HFF-Myc (cell line): ENCODE measurements at regions not wholly inside any gene's neighbourhood (a gene's known extent, or its start where the extent isn't known, plus 50 kb on each side); places are given as distances from the start of the nearest gene placed in this dataset.

Experiments
- DNase-seq: peaks from one replicate; pipeline ENCODE4 v3.0.0-alpha.2; 2011; ENCODE audit warnings: low read depth; ENCODE audit errors: extremely low read depth
- H3K4me3 ChIP-seq: replicated peaks from 2 replicates; pipeline ENCODE4 v1.5.1; 2011; ENCODE audit warnings: low read depth, mild to moderate bottlenecking, control low read depth, low read length
- TF ChIP-seq, protein P1 (sequence below): IDR thresholded peaks from 2 replicates; pipeline ENCODE4 v1.5.1; 2012; ENCODE audit warnings: mild to moderate bottlenecking, low read depth, low read length, control low read depth; ENCODE audit errors: missing control alignments

- no peak for DNase-seq
- H3K4me3 ChIP-seq: no peak overlapping the region
- TF ChIP-seq, protein P1, sequence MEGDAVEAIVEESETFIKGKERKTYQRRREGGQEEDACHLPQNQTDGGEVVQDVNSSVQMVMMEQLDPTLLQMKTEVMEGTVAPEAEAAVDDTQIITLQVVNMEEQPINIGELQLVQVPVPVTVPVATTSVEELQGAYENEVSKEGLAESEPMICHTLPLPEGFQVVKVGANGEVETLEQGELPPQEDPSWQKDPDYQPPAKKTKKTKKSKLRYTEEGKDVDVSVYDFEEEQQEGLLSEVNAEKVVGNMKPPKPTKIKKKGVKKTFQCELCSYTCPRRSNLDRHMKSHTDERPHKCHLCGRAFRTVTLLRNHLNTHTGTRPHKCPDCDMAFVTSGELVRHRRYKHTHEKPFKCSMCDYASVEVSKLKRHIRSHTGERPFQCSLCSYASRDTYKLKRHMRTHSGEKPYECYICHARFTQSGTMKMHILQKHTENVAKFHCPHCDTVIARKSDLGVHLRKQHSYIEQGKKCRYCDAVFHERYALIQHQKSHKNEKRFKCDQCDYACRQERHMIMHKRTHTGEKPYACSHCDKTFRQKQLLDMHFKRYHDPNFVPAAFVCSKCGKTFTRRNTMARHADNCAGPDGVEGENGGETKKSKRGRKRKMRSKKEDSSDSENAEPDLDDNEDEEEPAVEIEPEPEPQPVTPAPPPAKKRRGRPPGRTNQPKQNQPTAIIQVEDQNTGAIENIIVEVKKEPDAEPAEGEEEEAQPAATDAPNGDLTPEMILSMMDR: no peak
Observed at GRCh38 chr3:135629701-135630408, 335.7 kb upstream of the PPP2R3A start.

DNA sequence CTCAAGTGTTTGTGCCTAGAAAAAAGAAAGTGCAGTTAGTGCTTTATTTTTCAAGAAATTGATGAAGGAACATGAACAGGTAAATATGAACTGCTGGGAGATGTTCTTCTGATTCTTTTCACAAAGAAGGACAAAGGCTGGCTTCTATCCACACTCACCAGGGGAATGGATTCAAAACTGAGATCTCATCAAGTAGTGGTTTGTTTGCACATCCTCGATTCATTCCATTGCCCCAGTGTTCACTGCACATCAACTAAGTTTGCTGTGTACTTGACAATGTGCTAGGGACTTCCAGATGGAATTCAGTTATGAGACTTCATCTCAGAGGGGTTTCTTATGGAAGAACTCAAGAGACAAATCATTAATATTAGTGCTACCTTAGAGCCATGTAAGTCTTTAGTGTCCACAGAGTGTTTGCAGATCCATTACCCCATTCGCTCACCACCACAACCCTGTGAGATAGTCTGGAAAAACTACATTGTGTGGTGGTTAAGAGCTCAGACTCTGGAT, 332.9 kb upstream of the PPP2R3A start:
- no peak overlapping the region for H3K4me3 ChIP-seq
- no peak for DNase-seq
- TF ChIP-seq, protein P1: no peak

DNA sequence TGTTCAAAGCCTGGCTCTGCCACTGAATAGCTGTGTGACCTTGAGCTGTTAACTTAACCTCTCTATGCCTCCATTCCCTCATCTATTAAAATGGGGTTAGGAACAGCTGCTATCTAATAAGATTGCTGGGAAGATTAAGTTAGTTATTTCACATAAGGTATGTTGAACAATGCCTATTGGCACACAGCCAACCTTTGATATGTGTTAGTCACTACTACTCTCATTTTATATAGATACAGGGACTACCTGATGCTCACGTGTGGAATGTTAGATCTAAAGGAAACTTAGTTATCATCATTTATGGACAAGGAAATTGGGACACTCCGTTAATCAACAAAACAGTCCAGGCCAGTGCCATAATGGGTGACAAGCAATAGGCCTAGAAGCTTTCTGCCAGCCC, 332.4 kb upstream of the PPP2R3A start:
- H3K4me3 ChIP-seq: no peak overlapping the region
- no peak for DNase-seq
- TF ChIP-seq, protein P1: no peak

GRCh38 chr3:135636596-135636995, 328.9 kb upstream of the PPP2R3A start:
- DNase-seq: no peak
- TF ChIP-seq, protein P1: no peak
- H3K4me3 ChIP-seq: no peak overlapping the region

DNA sequence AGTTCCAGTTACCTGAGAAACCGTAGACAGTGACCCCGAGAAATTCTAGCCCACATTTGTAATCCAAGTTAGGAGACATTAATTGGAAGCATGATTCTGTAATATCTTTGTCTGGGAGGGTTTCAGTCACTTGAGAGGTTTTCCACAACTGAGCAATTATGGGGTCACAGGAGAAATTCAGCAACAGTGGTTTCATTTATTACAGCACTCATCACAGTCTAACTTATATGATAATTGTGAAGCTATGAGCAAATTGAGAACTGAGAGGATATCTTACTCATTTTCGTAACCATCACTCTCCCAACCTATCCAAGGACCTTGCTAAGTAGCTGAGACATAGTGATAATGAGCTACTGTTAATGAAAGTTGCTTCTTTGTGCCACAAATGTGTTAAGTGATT, 328.5 kb upstream of the PPP2R3A start:
- no peak overlapping the region for H3K4me3 ChIP-seq
- no peak for DNase-seq
- TF ChIP-seq, protein P1: no peak

DNA sequence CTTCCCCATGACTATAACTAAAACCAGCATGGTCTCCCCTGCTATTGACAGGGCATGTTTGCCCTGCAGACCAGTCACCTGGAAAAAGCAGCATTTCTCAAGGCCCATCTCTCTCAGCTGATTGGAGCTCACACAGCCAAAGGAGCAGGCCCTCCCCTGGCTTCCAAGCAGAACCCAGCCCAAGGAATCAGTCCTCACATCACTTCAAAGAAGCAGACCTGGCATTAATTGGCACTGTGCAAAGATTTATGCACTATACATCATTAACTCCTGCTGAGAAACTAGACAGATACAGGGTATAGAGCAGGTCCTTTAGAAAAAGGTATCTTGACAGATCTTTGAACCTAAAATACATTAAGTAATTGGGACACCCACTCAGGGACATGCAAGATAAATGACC, 323.8 kb upstream of the PPP2R3A start:
- no peak for DNase-seq
- H3K4me3 ChIP-seq: no peak overlapping the region
- TF ChIP-seq, protein P1: no peak
